ENCODE measurements at regions not wholly inside any gene's neighbourhood (a gene's known extent, or its start where the extent isn't known, plus 50 kb on each side); places are given as distances from the start of the nearest gene placed in this dataset.
"Not testable (repeated sequence)": the region's sequence is repeated elsewhere in the genome, so short reads cannot be mapped to it uniquely, and the experiment has no call there.

DNA sequence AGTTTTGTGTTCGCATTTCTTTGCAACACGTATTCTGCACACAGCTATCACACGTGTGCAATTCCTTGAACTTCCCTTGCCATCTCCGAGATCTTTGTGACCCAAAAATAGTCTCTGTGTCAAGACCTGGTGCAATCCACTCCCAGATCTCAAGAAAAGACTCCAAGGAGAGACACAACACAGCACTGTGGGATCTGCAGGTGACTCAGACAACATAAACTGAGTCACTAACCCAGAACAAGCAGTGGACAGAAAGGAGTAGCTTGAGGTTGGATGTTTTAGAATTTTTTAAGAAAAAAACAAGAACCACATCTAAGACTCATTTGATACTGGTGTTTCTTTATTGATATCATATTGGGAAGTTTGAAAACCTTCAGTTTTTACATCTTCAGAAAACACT, 396.9 kb downstream of the AGTPBP1 start:
- DNase-seq (ENCODE audit: low spot score in 2 of 2), result no peak
- no peak for FAIRE-seq

DNA sequence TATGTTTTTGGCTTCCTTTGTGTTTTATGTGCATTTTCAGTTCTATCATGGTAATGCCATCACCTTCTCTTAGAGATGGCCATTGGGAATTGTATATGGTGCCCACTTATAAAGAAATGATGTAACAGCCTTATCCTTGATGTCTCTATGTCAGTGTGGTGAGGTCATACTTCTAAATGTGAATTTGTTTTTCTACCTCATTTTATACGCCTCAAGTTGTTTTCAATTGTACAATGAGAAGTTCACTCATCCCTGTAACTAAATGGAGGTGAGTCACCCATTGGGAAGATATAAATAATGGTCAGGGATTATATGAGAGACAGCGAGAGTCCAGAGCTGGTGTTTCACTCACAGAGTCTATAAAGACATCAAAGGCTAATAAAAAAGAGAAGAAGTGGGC, 402.4 kb downstream of the AGTPBP1 start:
- DNase-seq (ENCODE audit: low spot score in 2 of 2) (no peak), FAIRE-seq (no peak)

DNA sequence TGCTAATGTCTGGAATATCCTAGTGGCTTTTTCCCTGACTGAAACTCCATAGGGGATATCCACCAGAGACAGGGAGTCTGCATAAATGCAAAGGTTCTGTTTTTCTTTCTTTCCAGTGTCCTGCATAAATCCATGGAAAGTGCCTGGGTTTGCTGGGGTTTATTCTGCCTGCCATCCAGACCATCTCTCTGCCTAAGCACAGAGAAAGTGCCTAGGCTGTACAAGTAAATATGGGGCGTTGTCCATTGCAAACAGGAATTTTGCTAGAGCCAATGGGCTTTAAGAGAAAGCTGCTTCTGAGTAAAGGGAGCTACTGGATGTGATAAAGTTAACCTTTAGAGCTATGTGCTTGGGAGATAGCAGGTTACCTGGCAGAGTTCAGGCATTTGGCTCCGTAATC, 407.5 kb downstream of the AGTPBP1 start:
- no peak for DNase-seq (ENCODE audit: low spot score in 2 of 2)
- no peak for FAIRE-seq

DNA sequence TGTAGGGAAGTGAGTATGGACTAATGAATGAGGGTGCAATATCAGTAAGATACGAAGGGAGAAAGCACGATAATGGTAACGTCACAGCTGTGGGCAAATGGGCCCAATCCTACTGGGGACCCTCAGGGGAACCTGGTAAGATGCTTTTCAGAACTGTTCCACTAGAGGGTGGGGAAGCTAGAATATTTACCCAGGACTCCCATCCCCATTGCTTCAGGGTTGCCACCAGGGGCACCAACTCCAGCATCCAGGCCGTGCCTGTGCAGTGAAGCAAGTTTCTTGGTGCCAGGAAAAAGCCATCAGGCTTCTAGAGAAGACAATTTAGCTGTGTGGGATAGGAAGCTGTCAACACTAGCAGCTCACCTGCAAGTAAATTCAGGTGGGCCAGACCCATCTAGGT, 409.3 kb downstream of the AGTPBP1 start:
- DNase-seq (ENCODE audit: low spot score in 2 of 2) (no peak), FAIRE-seq (no peak)

- DNase-seq (ENCODE audit: low spot score in 2 of 2) (no peak), FAIRE-seq (no peak)
These were observed 410.1 kb downstream of the AGTPBP1 start for GRCh38 chr9:85331626-85332025.

DNA sequence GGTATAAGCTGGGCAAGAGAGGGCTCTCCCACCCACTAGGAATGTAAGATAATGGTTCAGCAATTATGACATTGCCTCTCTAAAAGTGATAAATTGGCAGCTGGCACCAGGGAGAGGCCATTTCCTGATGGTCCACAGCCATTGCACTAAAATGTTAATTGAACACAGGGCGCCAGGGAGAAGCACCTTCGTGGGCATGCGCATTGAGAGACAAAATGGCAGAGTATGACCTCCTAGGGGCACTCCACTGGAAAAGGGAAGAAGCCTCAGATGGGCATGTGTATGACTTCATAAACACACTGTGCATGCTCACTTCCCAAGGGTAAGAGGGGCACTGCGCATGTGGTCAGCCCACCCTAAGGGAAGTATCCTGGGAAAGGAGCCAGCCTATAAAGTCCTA, 419.2 kb downstream of the AGTPBP1 start:
- no peak for FAIRE-seq

DNA sequence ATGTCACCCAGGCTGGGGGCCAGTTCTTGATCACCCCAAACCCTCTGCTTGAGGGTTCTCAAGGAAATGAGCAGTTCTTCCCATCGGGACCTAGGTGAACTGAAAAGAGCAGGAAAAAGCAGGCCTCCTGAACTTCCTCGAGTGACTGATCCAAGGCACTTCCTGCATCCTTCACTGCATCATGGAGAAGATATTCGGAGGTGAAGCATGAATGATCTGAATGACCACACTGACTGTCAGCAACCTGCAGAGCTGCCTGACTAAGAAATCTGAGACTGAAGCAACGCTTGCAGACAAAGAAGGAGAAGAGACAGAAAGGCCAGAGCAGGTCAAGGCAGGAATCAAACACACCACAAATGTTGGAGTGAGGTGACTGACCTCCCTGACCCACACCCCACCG, 420.2 kb downstream of the AGTPBP1 start:
- no peak for FAIRE-seq
- no peak for DNase-seq (ENCODE audit: low spot score in 2 of 2)

More for the DNA sequence above, 419.2 kb downstream of the AGTPBP1 start:
- no peak for DNase-seq (ENCODE audit: low spot score in 2 of 2)

DNA sequence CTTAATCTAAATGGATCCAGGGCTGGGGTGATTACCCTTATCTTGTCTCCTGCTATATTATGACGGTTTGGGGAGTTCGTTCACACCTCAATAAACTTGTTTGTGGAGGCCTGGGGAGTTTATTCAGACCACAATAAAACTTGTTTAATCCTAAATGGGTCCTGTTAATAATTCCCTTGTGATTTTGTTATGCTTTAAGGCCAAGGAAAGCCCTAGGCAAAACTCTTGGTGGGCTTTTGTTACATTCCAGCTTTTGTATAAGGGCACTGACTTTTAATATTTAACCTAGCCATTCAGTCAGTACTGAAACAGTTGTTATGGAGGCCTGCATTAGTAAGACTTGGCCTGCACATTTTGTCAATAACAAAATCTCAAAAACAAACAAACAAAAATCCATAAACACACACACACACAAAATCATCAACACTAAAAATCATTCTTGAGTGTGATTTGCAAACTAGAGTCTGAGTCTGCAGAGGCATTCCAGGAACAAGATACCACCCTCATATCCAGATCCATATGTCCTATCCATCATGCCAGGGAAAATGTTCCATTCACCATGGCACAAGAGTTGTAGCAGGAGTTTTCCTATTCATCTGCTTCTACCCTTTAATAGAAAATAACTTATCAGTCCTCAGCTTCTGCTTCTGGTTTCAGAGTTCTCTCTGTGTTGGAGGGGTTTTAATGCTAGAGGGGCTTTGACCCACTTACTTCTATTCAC, 421.7 kb downstream of the AGTPBP1 start:
- DNase-seq (ENCODE audit: low spot score in 2 of 2) (no peak), FAIRE-seq (no peak)

DNA sequence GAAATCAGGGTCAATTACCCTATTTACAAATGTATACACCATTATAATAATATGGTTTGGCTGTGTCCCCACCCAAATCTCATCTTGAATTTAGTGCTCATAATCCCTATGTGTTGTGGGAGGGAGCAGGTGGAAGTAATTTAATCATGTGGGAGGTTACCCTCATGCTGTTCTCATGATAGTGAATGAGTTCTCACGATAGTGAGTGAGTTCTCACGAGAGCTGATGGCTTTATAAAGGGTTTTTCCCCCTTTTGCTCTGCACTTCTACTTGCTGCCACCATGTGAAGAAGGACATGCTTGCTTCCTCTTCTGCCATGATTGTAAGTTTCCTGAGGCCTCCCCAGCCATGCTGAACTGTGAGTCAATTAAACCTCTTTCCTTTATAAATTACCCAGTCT, 426.2 kb downstream of the AGTPBP1 start:
- not testable (repeated sequence) for DNase-seq (ENCODE audit: low spot score in 2 of 2); FAIRE-seq

- FAIRE-seq (no peak), DNase-seq (ENCODE audit: low spot score in 2 of 2) (no peak)
These were observed 431.2 kb downstream of the AGTPBP1 start for GRCh38 chr9:85310573-85310972.

GRCh38 chr9:85303757-85304134, 438.0 kb downstream of the AGTPBP1 start:
- no peak for DNase-seq (ENCODE audit: low spot score in 2 of 2)
- no peak for FAIRE-seq

GRCh38 chr9:85302938-85303756, 438.6 kb downstream of the AGTPBP1 start:
- FAIRE-seq (no peak), DNase-seq (ENCODE audit: low spot score in 2 of 2) (no peak)

GRCh38 chr9:85298499-85298898, 443.3 kb downstream of the AGTPBP1 start:
- no peak for FAIRE-seq

DNA sequence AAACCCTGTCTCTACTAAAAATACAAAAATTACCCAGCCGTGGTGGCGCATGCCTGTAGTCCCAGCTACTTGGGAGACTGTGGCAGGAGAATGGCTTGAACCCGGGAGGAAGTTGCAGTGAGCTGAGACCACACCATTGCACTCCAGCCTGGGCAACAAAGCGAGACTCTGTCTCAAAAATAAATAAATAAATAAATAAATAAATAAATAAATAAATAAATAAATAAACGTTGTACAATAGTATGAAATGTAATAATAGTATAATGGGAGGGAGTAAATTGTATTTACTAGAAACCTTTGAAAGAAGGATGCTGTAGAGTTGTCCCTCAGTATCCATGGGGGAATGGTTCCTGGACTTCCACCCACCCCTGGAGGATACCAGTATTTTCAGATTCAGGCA, 446.5 kb downstream of the AGTPBP1 start:
- DNase-seq (ENCODE audit: low spot score in 2 of 2); FAIRE-seq: not testable (repeated sequence)

More at GRCh38 chr9:85298499-85298898, 443.3 kb downstream of the AGTPBP1 start:
- DNase-seq (ENCODE audit: low spot score in 2 of 2), result no peak

DNA sequence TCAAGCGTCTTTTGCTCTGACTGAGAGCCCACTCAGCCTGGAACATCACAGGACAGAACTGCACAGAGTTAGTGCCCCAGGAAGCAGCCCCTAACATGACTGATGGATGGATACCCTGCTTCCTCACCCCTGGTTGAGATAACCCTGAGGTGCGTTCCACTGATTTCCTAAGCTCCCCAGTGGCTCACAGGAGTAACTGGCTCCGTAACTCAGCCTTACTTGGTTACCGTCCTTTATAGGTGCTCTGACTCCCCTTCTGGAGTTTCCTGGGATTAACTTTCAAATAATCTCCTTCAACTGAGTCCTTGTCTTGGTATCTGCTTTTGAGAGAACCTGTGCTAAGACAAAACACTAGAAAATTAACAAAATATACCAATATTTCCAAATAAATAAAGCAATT, 449.5 kb downstream of the AGTPBP1 start:
- no peak for DNase-seq (ENCODE audit: low spot score in 2 of 2)
- no peak for FAIRE-seq

GRCh38 chr9:85291266-85291665, 450.5 kb downstream of the AGTPBP1 start:
- FAIRE-seq (no peak), DNase-seq (ENCODE audit: low spot score in 2 of 2) (no peak)

GRCh38 chr9:85290019-85290418, 451.7 kb downstream of the AGTPBP1 start:
- DNase-seq (ENCODE audit: low spot score in 2 of 2), result no peak
- FAIRE-seq, result no peak

DNA sequence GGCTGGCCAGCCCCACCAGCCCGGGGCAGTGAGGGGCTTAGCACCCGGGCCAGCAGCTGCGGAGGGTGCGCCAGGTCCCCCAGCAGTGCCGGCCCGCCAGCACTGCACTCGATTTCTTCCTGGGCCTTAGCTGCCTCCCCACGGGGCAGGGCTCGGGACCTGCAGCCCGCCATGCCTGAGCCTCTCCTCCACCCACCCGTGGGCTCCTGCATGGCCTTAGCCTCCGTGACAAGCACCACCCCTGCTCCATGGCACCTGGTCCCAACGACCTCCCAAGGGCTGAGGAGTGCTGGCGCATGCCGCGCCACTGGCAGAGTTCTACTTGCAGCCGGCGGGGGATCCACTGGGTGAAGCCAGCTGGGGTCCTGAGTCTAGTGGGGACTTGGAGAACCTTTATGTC, 452.6 kb downstream of the AGTPBP1 start:
- no peak for DNase-seq (ENCODE audit: low spot score in 2 of 2)
- FAIRE-seq, result no peak

- DNase-seq (ENCODE audit: low spot score in 2 of 2), result no peak
- no peak for FAIRE-seq
These were observed 458.3 kb downstream of the AGTPBP1 start for GRCh38 chr9:85283421-85283820.

DNA sequence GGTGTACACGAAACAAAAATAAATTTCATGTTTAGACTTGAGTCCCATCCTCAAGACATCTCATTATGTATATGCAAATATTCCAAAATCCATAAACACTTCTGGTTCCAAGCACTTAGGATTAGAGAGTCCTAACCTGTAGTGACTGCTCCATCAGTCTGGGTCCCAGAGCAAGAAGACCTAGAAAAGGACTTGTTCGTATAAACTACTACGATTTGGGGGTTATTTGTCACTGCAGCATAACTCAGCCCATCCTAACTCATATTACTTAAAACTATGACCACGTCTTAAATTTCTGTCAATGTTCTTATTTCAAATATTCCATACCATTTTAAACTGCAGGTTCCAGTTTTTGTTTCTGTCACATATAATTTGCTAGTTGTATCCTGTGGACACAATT, 463.0 kb downstream of the AGTPBP1 start:
- DNase-seq (ENCODE audit: low spot score in 2 of 2) (no peak), FAIRE-seq (no peak)

DNA sequence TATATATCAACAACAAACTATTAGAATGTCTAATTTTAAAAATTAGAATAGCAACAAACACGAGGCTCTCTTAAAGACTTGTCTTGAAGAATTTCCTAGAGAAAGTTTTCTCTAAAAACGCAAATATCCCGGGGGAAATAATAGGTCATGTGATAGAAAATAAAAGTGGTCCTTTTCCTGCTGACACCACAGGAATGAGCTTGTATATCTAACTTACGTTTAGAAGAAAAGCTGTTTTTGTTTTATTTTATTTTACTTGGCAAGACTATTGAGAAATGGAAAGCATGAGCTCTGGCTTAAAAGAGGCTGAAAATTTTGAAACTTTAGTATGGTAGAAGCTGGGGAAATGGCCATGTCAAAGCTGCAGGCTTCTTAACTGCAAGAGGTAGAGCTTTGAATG, 465.0 kb downstream of the AGTPBP1 start:
- no peak for FAIRE-seq
- DNase-seq (ENCODE audit: low spot score in 2 of 2), result no peak

- DNase-seq (ENCODE audit: low spot score in 2 of 2) (no peak), FAIRE-seq (no peak)
These were observed 471.9 kb downstream of the AGTPBP1 start for GRCh38 chr9:85269811-85270210.
